GM19023 (cell line): ENCODE measurements at regions not wholly inside any gene's neighbourhood (a gene's known extent, or its start where the extent isn't known, plus 50 kb on each side); places are given as distances from the start of the nearest gene placed in this dataset.

Experiments
- ATAC-seq: cut with Tn5 transposase; IDR thresholded peaks from one replicate; pipeline ENCODE4 v1.9.1; 2021; ENCODE audit warnings: mild to moderate bottlenecking, moderate library complexity; ENCODE audit not compliant: unreplicated experiment

DNA sequence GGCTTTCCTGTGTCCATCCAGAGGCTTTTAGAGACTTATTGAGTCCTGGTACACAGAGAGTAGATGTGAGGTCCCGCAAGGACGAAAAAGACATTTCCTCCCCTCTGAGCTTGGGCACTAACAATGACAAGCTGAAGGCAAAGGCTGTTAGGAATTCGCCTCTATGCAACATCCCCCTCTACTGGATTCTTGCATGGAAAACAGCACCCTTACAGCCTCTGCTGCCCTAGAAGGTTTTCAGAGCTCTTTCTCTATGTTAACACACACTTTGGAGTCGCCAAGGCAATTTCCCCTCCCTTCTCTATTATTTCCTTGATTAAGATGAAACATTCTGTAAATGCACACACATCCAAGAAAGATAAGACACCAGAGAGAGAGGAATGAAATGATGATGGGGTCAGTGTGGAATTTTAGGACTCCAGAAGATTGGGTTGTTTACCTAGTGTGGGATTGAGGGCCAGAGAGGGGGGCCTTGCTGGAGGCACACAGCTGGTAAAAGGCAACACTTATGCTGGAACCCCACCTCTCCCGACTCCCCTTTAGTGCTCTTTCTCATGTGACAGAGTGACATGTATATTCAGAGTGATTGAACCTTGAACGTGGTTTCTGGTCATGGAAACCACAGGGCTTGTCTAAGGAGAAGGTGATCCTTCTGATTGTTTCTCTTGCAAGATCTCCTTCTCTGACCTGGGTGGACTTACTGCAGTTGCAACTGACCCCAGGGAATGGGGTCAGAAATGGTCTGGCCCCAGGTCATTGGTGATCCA, 300.7 kb downstream of the CLIC5 start:
- peak; percentile 35 for ATAC-seq

DNA sequence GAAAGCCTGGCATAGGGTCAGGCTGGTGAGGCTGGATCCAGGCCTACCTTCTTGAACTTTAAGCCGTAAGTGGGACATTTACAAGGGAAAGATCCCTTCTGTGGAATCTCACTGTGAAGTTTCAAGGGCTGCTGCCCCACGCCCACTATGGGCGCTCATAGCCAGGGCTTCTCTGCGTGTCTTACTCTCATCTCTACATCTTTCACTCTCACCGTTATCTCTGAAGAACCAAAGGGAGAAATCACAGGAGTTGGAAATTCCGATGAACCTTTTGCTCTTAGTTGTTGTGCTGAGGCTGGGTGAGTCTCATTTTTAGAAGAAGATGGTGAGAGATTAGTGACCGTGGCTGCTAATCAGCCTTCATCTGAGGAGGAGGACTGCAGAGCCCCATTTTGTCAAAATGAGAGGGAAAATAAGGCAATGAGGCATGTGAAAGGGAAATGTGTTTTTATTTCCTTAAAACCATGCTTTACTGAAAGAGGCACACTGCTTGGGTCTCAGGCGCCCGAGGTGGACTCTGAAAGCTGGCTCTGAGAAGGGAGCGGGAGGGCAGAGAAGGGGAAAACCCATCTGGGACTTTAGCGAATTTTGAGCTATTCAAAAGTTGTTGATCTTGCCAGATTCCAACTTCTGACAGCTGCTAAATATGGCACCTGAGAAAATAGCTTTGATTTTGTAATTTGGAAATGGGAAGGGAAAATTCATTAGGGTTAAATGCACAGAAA, 301.5 kb downstream of the CLIC5 start:
- no peak for ATAC-seq
